ENCODE measurements at regions not wholly inside any gene's neighbourhood (a gene's known extent, or its start where the extent isn't known, plus 50 kb on each side); places are given as distances from the start of the nearest gene placed in this dataset.
"Not testable (repeated sequence)": the region's sequence is repeated elsewhere in the genome, so short reads cannot be mapped to it uniquely, and the experiment has no call there.

DNA sequence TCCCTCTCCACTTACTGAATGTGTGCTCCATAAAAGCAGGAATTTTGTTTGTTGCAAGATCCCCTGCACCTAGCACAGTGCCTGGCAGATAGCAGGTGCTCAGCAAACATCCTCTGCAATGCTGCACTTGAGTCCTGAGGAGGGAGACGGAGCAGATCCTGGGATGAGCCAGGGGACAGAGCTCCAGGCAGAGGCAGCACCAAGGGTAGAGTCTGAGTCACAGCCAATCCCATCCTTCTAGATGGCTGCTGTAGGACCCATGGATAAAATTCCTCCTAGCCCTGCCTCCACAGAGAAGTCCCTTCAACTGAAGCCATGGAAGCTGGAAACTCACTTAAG lies 59.3 kb upstream of the SULF2 start:
- DNase-seq = not testable (repeated sequence)

DNA sequence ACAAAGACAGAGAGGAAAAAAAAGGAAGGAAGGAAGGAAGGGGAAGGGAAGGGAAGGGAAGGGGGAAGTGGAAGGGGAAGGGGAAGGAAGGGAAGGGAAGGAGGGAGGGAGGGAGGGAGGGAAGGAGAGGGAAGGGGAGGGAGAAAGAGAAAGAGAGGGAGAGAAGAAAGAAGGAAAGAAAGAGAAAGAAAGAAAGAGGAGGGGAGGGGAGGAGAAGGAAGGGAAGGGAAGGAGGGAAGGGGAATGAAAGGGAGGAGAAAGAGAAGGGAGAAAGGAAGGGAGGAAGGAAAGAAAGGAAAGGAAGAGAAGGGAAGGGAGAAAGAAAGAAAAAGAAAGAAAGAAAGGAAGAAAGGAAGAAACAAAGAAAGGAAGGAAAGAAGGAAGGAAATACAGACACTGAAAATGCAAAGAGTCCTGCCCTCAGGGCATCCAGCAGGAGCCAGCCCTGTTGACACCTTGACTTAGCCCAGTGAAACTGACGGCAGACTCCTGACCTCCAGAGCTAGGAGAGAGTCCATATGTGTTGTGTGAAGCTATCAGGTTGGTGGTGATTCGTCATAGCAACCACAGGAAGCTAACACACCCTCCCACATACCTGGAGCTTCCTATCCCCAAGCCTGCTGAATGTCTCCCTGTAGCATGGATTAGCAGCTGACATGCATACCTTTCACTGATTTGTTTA lies 58.7 kb upstream of the SULF2 start:
- no peak for DNase-seq

DNA sequence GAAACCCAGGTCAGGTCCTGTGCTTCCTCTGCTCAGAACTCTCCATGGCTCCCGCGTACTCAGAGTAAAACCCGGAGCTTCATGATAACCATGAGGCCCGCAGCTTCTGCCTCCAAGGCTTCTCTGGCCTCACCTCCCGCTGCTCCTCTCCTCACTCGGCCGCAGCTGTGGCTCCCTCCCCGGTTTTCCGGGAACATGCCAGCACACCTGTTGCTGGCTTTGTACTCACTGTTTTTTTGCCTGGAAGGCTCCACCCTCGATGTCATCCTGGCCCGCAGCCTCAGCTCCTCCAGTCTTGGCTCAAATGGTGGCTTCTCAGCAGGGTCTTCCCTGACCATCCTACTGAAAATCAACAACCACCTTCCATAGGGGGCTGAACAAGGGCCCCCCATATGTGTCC lies 57.7 kb upstream of the SULF2 start:
- DNase-seq = not testable (repeated sequence)

DNA sequence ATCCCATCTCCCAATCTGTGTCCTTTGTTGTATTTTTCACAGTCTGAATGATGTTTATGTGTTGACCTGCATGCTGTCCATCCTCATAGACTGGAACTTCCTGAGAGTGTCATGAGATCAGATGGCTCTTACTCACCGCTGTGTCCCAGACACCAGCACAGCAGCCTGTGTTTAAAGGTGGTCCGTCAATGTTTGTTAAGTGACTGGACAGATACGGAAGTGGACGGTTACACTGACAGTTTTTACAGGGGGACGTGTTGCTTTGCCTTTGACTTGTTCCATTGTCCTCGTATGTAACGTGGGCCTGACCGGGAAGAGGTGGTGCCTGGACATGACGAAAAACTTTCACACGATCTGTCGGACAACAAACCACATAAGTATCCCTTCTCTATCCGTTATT lies 56.7 kb upstream of the SULF2 start:
- not testable (repeated sequence) for DNase-seq

DNA sequence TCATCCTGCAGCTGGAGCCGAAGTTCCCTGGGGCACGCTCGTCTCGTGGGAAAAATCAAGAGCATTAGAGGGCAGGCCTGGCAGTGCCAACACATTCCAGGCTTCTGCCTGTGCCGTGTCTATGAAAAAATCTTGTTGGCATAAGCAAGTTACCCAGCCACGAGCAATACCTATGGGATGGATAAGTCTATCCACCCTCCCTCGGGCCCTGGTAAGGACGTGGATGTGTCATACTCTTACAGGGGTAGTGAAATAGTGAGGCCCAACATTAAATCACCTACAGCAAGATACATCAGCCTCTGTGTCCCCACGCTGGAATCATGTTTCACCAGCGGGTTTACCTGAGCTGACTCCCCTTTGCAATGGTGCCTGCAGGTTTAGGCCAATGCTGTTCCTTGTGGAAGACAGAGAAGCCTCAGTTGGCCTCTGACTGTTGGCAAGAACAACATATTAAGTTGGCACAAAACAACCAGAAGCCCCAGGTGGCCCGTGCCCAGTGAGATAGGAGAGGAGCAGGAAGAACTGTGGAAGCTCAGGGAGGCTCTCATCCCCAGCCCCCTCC lies 51.1 kb upstream of the SULF2 start:
- not testable (repeated sequence) for DNase-seq
